K562 (cell line): ENCODE measurements at regions not wholly inside any gene's neighbourhood (a gene's known extent, or its start where the extent isn't known, plus 50 kb on each side); places are given as distances from the start of the nearest gene placed in this dataset.

Experiments used
- ATAC-seq: fragments of 200-7000 bp; cut with Tn5 transposase; 3 replicates; pipeline ENCODE4 v1.9.1; 2020; ENCODE audit warnings: moderate library complexity
- BruUV-seq: library from RNA; stranded (reverse); fragments of 400-500 nt; replicated peaks from 2 replicates; lab custom pipeline; 2021; lab: Mats Ljungman, UMichigan
- CTCF ChIA-PET: fragments of 300-600 bp; formaldehyde crosslinking; extraction: SDS; loops from one replicate; lab custom pipeline; 2021; ENCODE audit warnings: low intra/inter-chr PET ratio; lab: Yijun Ruan, JAX
- POLR2A ChIA-PET: fragments of 300-600, 350-650 bp; sonication (Branson Sonifier 250); formaldehyde crosslinking; extraction: SDS; loops from one replicate; lab custom pipeline; 2021; ENCODE audit warnings: antibody characterized with exemption, inconsistent platforms; lab: Yijun Ruan, JAX
- DNase-seq, 4 experiments: peaks; one replicate each; pipeline versions ENCODE4 v3.0.0 to v3.0.0-alpha.2; 2011 to 2018; ENCODE audit warnings: low spot score in 3 of 4, mixed read lengths in 3 of 4; ENCODE audit errors: extremely low read depth in 1 of 4
- FAIRE-seq: peaks from 2 replicates; lab custom pipeline; 2011; peaks lifted over from hg19 to GRCh38; lab: Jason Lieb, UNC
- H2AFZ ChIP-seq: 2 replicates; pipeline ENCODE4 v1.6.0; 2011; ENCODE audit warnings: low read depth, low read length, control low read depth, inconsistent platforms
- H3K27ac ChIP-seq: fragments of 200-600 bp; 3 replicates; pipeline ENCODE4 v1.8.0; 2011; ENCODE audit warnings: low read depth, mild to moderate bottlenecking, control low read depth, inconsistent platforms, low read length, moderate library complexity, mixed read lengths; ENCODE audit errors: extremely low read depth
- H3K27me3 ChIP-seq, 2 experiments: fragments of 300-600 bp in 1 of 2; 2 replicates in 1 of 2; 3 replicates in 1 of 2; pipeline versions ENCODE4 v1.6.0 to v1.8.0; 2011; ENCODE audit warnings: inconsistent platforms in 2 of 2, low read length in 2 of 2, mild to moderate bottlenecking in 1 of 2, mixed read lengths in 1 of 2, moderate library complexity in 1 of 2; ENCODE audit not compliant: control insufficient read depth in 2 of 2, insufficient read depth in 2 of 2
- H3K36me3 ChIP-seq: fragments of 300-600 bp; 3 replicates; pipeline ENCODE4 v1.8.0; 2011; ENCODE audit warnings: mild to moderate bottlenecking, low read length, inconsistent platforms; ENCODE audit not compliant: control insufficient read depth, insufficient read depth
- H3K4me1 ChIP-seq, 2 experiments: fragments of 200-600 bp in 1 of 2; replicated peaks in 1 of 2; 2 replicates in 1 of 2; 3 replicates in 1 of 2; pipeline versions ENCODE4 v1.5.1 to v1.8.0; 2011; ENCODE audit warnings: inconsistent platforms in 2 of 2, low read length in 2 of 2, mild to moderate bottlenecking in 1 of 2, mixed read lengths in 1 of 2, moderate library complexity in 1 of 2; ENCODE audit not compliant: control insufficient read depth in 2 of 2, insufficient read depth in 2 of 2
- H3K4me2 ChIP-seq: 2 replicates; pipeline ENCODE4 v1.6.1; 2011; ENCODE audit warnings: low read length, control low read depth, inconsistent platforms, mixed read lengths; ENCODE audit not compliant: insufficient read depth
- H3K4me3 ChIP-seq: fragments of 200-600 bp; sonication (generic), shearing (Covaris generic); 2 replicates; pipeline ENCODE4 v1.5.1; 2016; ENCODE audit warnings: control low read depth, inconsistent platforms
- H3K79me2 ChIP-seq: fragments of 200-600 bp; 3 replicates; pipeline ENCODE4 v1.8.0; 2011; ENCODE audit warnings: low read length, inconsistent platforms; ENCODE audit not compliant: control insufficient read depth, insufficient read depth
- H3K9ac ChIP-seq, 2 experiments: 2 replicates each; pipeline versions ENCODE4 v1.6.0 to v1.6.1; 2011; ENCODE audit warnings: low read depth in 2 of 2, low read length in 2 of 2, control low read depth in 1 of 2, inconsistent platforms in 1 of 2, mild to moderate bottlenecking in 1 of 2, mixed read lengths in 1 of 2; ENCODE audit not compliant: insufficient read depth in 1 of 2
- H3K9me1 ChIP-seq: one replicate; pipeline ENCODE4 v1.6.0; 2011; ENCODE audit warnings: inconsistent platforms, mild to moderate bottlenecking, low read length, moderate library complexity; ENCODE audit not compliant: control insufficient read depth, insufficient read depth
- H3K9me3 ChIP-seq: replicated peaks from 2 replicates; pipeline ENCODE4 v1.5.1; 2011; ENCODE audit warnings: low read depth, low read length, inconsistent platforms; ENCODE audit not compliant: control insufficient read depth, insufficient read depth
- H4K20me1 ChIP-seq: replicated peaks from 2 replicates; pipeline ENCODE4 v1.6.1; 2011; ENCODE audit warnings: low read length, inconsistent platforms, mixed read lengths; ENCODE audit not compliant: control insufficient read depth, insufficient read depth
- CHD1 ChIP-seq: fragments of 200-600 bp; sonication (generic); IDR thresholded peaks from one replicate; pipeline ENCODE4 v1.6.1; 2012; ENCODE audit warnings: mild to moderate bottlenecking, moderate library complexity, low read length, inconsistent platforms
- NCOA2 ChIP-seq, 2 experiments: fragments of 450-650 bp; IDR thresholded peaks; 2 replicates each; pipeline ENCODE4 v1.6.1; 2018; ENCODE audit warnings: mild to moderate bottlenecking in 2 of 2, moderate library complexity in 1 of 2; ENCODE audit not compliant: partially characterized antibody in 2 of 2
- SMARCE1 ChIP-seq: fragments of 450-650 bp; IDR thresholded peaks from 2 replicates; pipeline ENCODE4 v1.7.1; 2016; ENCODE audit warnings: mild to moderate bottlenecking
- TARDBP ChIP-seq: fragments of 450-650 bp; IDR thresholded peaks from 2 replicates; pipeline ENCODE4 v1.6.1; 2016
- ZNF146 ChIP-seq: IDR thresholded peaks from one replicate; pipeline ENCODE4 v1.6.1; 2018; ENCODE audit warnings: missing compliant biosample characterization; ENCODE audit not compliant: unreplicated experiment
- WGBS: fragments of 100-300 bp; shearing (Covaris generic); methylation state at CpG from one replicate; pipeline ENCODE4 v1.1.6; 2016; ENCODE audit warnings: low coverage, mixed read lengths; ENCODE audit not compliant: insufficient coverage; ENCODE audit errors: missing lambda C conversion rate; 5-methylcytosine and 5-hydroxymethylcytosine counted together
- in situ Hi-C: fragments of 300-500 bp; cut with MboI; formaldehyde crosslinking; loops from 4 replicates; pipeline ENCODE4 v1.15.0; 2018; ENCODE audit warnings: inconsistent platforms, mixed read lengths
- intact Hi-C: fragments of 100-400 bp; cut with micrococcal nuclease; formaldehyde crosslinking; loops from 2 replicates; pipeline ENCODE4 v1.14.2; 2022
- TF ChIP-seq, protein P1 (sequence below): fragments of 200-400 bp; formaldehyde crosslinking; IDR thresholded peaks from 2 replicates; pipeline ENCODE4 v1.6.1; 2017; ENCODE audit warnings: mild to moderate bottlenecking, low read depth, low read length, moderate library complexity
- TF ChIP-seq, protein P2 (sequence below): sonication (generic); formaldehyde crosslinking; IDR thresholded peaks from 2 replicates; pipeline ENCODE4 v1.8.0; 2022; ENCODE audit warnings: missing genetic modification reagents, mild to moderate bottlenecking, moderate library complexity, borderline replicate concordance

DNA sequence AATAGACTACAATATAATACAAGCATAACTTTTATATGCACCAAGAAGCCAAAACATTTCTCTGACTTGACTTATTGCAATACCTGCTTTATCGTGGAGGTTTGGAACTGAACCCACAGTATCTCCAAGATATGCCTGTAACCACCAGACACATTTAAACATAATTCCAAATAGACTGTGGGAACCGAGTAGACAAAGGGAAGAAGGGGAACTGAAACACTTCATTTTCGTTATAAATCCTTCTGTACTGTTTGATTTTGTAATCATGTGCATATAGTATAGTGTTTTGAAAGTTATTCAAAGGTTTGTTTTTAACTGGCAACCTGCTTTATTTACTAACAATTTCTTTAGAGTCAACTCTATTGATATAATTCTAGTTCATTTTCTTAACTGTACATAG is 154.9 kb upstream of the BEND6 start (continued):
- TF ChIP-seq, protein P1, sequence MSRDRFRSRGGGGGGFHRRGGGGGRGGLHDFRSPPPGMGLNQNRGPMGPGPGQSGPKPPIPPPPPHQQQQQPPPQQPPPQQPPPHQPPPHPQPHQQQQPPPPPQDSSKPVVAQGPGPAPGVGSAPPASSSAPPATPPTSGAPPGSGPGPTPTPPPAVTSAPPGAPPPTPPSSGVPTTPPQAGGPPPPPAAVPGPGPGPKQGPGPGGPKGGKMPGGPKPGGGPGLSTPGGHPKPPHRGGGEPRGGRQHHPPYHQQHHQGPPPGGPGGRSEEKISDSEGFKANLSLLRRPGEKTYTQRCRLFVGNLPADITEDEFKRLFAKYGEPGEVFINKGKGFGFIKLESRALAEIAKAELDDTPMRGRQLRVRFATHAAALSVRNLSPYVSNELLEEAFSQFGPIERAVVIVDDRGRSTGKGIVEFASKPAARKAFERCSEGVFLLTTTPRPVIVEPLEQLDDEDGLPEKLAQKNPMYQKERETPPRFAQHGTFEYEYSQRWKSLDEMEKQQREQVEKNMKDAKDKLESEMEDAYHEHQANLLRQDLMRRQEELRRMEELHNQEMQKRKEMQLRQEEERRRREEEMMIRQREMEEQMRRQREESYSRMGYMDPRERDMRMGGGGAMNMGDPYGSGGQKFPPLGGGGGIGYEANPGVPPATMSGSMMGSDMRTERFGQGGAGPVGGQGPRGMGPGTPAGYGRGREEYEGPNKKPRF: no peak
- TF ChIP-seq NCOA2 (IDR thresholded peaks at IDR 0.05; ENCODE audit: partially characterized antibody in 2 of 2) (no peak), ZNF146 (CRISPR knock-in tag) (no peak), TARDBP (no peak), CHD1 (no peak)
- TF ChIP-seq, protein P2, sequence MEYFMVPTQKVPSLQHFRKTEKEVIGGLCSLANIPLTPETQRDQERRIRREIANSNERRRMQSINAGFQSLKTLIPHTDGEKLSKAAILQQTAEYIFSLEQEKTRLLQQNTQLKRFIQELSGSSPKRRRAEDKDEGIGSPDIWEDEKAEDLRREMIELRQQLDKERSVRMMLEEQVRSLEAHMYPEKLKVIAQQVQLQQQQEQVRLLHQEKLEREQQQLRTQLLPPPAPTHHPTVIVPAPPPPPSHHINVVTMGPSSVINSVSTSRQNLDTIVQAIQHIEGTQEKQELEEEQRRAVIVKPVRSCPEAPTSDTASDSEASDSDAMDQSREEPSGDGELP (CRISPR knock-in tag): no peak

DNA sequence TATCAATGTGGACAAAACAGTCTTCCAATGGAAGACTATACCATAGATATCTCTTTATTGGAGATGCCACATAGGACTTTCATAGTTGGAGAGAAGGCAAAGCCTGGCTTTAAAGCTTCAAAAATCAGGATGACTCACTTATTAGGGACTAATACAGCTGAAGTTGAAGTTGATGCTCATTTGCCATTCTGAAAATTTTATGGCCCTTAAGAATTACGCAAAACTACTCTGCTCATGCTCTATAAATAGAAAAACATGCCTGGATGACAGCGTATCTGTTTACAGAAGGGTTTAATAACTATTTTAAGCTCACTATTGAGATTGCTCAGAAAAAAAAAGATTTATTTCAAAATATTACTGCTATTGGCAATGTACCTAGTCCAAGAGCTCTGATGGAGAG is 155.5 kb upstream of the DST start:
- no peaks in the 10 kb centered on the region for H3K9me1 ChIP-seq
- no peak overlapping the region for H3K27ac ChIP-seq
- TF ChIP-seq SMARCE1: no peak
- TF ChIP-seq, all 486 proteins: peak for 0
- WGBS: 3% methylated on average over 2 of the region's 2 CpGs
- Histone ChIP-seq H3K36me3 (no peaks in the 10 kb centered on the region), H3K9ac (no peak overlapping the region), H3K4me1 (no peaks in the 10 kb centered on the region), H3K27me3 (no peaks in the 10 kb centered on the region), H4K20me1 (no peaks in the 10 kb centered on the region), H3K4me2 (no peak overlapping the region), H3K9me3 (no peaks in the 10 kb centered on the region), H3K79me2 (no peaks in the 10 kb centered on the region), H2AFZ (no peak overlapping the region), H3K4me3 (no peak overlapping the region)
- in situ Hi-C loops (no loop called here), intact Hi-C loops (no loop called here)
- no peak for FAIRE-seq
- POLR2A ChIA-PET: interaction anchor here (1.4 kb wide), 1 partner anchor 21 kb away, joined by 4 read pairs; no protein-coding TSS in a partner anchor
- DNase-seq: no peak
- CTCF ChIA-PET: no interaction called here
- BruUV-seq: no TSS peak
- no peak for ATAC-seq
